ENCODE measurements at regions not wholly inside any gene's neighbourhood (a gene's known extent, or its start where the extent isn't known, plus 50 kb on each side); places are given as distances from the start of the nearest gene placed in this dataset.

- TF ChIP-seq, protein P1, sequence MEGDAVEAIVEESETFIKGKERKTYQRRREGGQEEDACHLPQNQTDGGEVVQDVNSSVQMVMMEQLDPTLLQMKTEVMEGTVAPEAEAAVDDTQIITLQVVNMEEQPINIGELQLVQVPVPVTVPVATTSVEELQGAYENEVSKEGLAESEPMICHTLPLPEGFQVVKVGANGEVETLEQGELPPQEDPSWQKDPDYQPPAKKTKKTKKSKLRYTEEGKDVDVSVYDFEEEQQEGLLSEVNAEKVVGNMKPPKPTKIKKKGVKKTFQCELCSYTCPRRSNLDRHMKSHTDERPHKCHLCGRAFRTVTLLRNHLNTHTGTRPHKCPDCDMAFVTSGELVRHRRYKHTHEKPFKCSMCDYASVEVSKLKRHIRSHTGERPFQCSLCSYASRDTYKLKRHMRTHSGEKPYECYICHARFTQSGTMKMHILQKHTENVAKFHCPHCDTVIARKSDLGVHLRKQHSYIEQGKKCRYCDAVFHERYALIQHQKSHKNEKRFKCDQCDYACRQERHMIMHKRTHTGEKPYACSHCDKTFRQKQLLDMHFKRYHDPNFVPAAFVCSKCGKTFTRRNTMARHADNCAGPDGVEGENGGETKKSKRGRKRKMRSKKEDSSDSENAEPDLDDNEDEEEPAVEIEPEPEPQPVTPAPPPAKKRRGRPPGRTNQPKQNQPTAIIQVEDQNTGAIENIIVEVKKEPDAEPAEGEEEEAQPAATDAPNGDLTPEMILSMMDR (IDR thresholded peaks at IDR 0.05; ENCODE audit: control extremely low read depth in 1 of 3, insufficient read depth in 1 of 3, low read depth in 1 of 3, low read length in 3 of 3) = peak in 2 of 3 experiments; percentile 69 to 77; a peak in 3 of 4 replicates
- no peak for TF ChIP-seq CEBPB (IDR thresholded peaks at IDR 0.05; ENCODE audit: low read depth, low read length)
These were observed 300.4 kb downstream of the KCNS3 start for GRCh38 chr2:18178736-18179349.
